Upper lobe of left lung (tissue), 6 donors: ENCODE measurements at regions not wholly inside any gene's neighbourhood (a gene's known extent, or its start where the extent isn't known, plus 50 kb on each side); places are given as distances from the start of the nearest gene placed in this dataset.

Experiments used
- ATAC-seq, 2 donors: fragments of 200-7000 bp; cut with Tn5 transposase; one replicate each; pipeline ENCODE4 v1.9.1; 2022; ENCODE audit warnings: mild to moderate bottlenecking in 2 of 2, moderate library complexity in 2 of 2; ENCODE audit not compliant: low FRiP score in 2 of 2
- DNase-seq, 2 donors: peaks; one replicate each; pipeline ENCODE4 v3.0.0-alpha.2; 2019 to 2020
- H3K27ac ChIP-seq, 4 donors: fragments of 200-600 bp; sonication (generic); one replicate each; pipeline ENCODE4 v1.5.1; 2016 to 2019
- H3K27me3 ChIP-seq, 4 donors: fragments of 200-600 bp; sonication (generic); one replicate each; pipeline ENCODE4 v1.5.1; 2017 to 2019
- H3K36me3 ChIP-seq, 4 donors: fragments of 200-600 bp; sonication (generic); one replicate each; pipeline ENCODE4 v1.5.1; 2016 to 2019
- H3K4me1 ChIP-seq, 4 donors: fragments of 200-600 bp; sonication (generic); one replicate each; pipeline ENCODE4 v1.5.1; 2018 to 2019
- H3K4me3 ChIP-seq, 4 donors: fragments of 200-600 bp; sonication (generic); one replicate each; pipeline ENCODE4 v1.5.1; 2017 to 2019; ENCODE audit warnings: mild to moderate bottlenecking in 2 of 4, moderate library complexity in 1 of 4
- H3K9me3 ChIP-seq, 4 donors: fragments of 200-600 bp; sonication (generic); one replicate each; pipeline ENCODE4 v1.5.1; 2018 to 2019
- CTCF ChIP-seq, 6 experiments: fragments of 450-650 bp in 4 of 6; fragments of 200-600 bp in 2 of 6; sonication (generic) in 2 of 6; IDR thresholded peaks; one replicate each; pipeline ENCODE4 v1.5.1; 2016 to 2019; ENCODE audit warnings: antibody characterized with exemption in 6 of 6
- EP300 ChIP-seq, 4 donors: sonication (generic); formaldehyde crosslinking; IDR thresholded peaks; one replicate each; pipeline ENCODE4 v1.5.1; 2017; ENCODE audit warnings: antibody characterized with exemption in 4 of 4, control low read depth in 2 of 4
- POLR2A ChIP-seq, 4 donors: fragments of 450-650 bp; IDR thresholded peaks; one replicate each; pipeline ENCODE4 v1.5.1; 2016 to 2017; ENCODE audit warnings: antibody characterized with exemption in 4 of 4, mild to moderate bottlenecking in 2 of 4
- POLR2AphosphoS5 ChIP-seq, 2 donors: sonication (generic); formaldehyde crosslinking; IDR thresholded peaks; one replicate each; pipeline ENCODE4 v1.5.1; 2017; ENCODE audit warnings: antibody characterized with exemption in 2 of 2
- WGBS, 2 donors: methylation state at CpG; one replicate each; pipeline ENCODE4 v1.1.5; 2017 to 2018; 5-methylcytosine and 5-hydroxymethylcytosine counted together
- donor health status: DM: no; HTN: no; CAD: no; lungs with moderate emphysema.
- donor health status: DM: no; HTN: yes; CAD: no; lungs with severe emphysema.

GRCh38 chr1:55993646-55994318 is 585.6 kb downstream of the PLPP3 start:
- WGBS, 2 donors: 82 to 84% methylated on average over 8 of the region's 8 CpGs
- no peak for TF ChIP-seq POLR2A (IDR thresholded peaks at IDR 0.05)
- TF ChIP-seq CTCF (IDR thresholded peaks at IDR 0.05): no peak
- no peak for TF ChIP-seq EP300 (IDR thresholded peaks at IDR 0.05)
- no peak for TF ChIP-seq POLR2AphosphoS5 (IDR thresholded peaks at IDR 0.05)

GRCh38 chr1:55990007-55990406 is 589.4 kb downstream of the PLPP3 start:
- no peak overlapping the region for H3K4me3 ChIP-seq
- H3K36me3 ChIP-seq: no peaks in the 10 kb centered on the region
- no peak for TF ChIP-seq POLR2A (IDR thresholded peaks at IDR 0.05)
- no peak for TF ChIP-seq POLR2AphosphoS5 (IDR thresholded peaks at IDR 0.05)
- no peak for TF ChIP-seq EP300 (IDR thresholded peaks at IDR 0.05)
- no peak for TF ChIP-seq CTCF (IDR thresholded peaks at IDR 0.05)
- H3K9me3 ChIP-seq: no peaks in the 10 kb centered on the region
- no peak overlapping the region for H3K27ac ChIP-seq
- no peaks in the 10 kb centered on the region for H3K27me3 ChIP-seq
- ATAC-seq: no peak
- H3K4me1 ChIP-seq: no peaks in the 10 kb centered on the region
- DNase-seq: no peak
- 71 to 79% methylated on average over 3 of the region's 3 CpGs for WGBS, 2 donors

More at GRCh38 chr1:55993646-55994318, 585.6 kb downstream of the PLPP3 start:
- Histone ChIP-seq H3K27ac (no peak overlapping the region), H3K9me3 (no peaks in the 10 kb centered on the region), H3K27me3 (no peaks in the 10 kb centered on the region), H3K36me3 (no peaks in the 10 kb centered on the region), H3K4me1 (no peaks in the 10 kb centered on the region), H3K4me3 (no peak overlapping the region)
- no peak for ATAC-seq
- no peak for DNase-seq

GRCh38 chr1:55988963-55989452 is 590.4 kb downstream of the PLPP3 start:
- 88 to 91% methylated on average over 1 of the region's 1 CpG for WGBS, 2 donors
- H3K4me3 ChIP-seq: no peak overlapping the region
- H3K27me3 ChIP-seq: no peaks in the 10 kb centered on the region
- H3K9me3 ChIP-seq: no peaks in the 10 kb centered on the region
- ATAC-seq (no peak), DNase-seq (no peak)
- no peaks in the 10 kb centered on the region for H3K4me1 ChIP-seq
- no peaks in the 10 kb centered on the region for H3K36me3 ChIP-seq
- no peak overlapping the region for H3K27ac ChIP-seq
- TF ChIP-seq EP300 (IDR thresholded peaks at IDR 0.05): no peak

GRCh38 chr1:55987491-55988249 is 591.7 kb downstream of the PLPP3 start:
- no peak overlapping the region for H3K27ac ChIP-seq
- peak in 1 of 2 donors; percentile 51 for ATAC-seq

More at GRCh38 chr1:55987491-55988249, 591.7 kb downstream of the PLPP3 start:
- WGBS, 2 donors: 60 to 65% methylated on average over 4 of the region's 4 CpGs
- Histone ChIP-seq H3K36me3 (no peaks in the 10 kb centered on the region), H3K4me1 (no peaks in the 10 kb centered on the region), H3K27me3 (no peaks in the 10 kb centered on the region), H3K9me3 (no peaks in the 10 kb centered on the region), H3K4me3 (no peak overlapping the region)
- no peak for TF ChIP-seq POLR2A (IDR thresholded peaks at IDR 0.05)
- no peak for TF ChIP-seq POLR2AphosphoS5 (IDR thresholded peaks at IDR 0.05)
- no peak for TF ChIP-seq CTCF (IDR thresholded peaks at IDR 0.05)
- no peak for TF ChIP-seq EP300 (IDR thresholded peaks at IDR 0.05)
- DNase-seq: no peak
